Stomach (tissue), 8 donors: ENCODE measurements at regions not wholly inside any gene's neighbourhood (a gene's known extent, or its start where the extent isn't known, plus 50 kb on each side); places are given as distances from the start of the nearest gene placed in this dataset.
"Not testable (repeated sequence)": the region's sequence is repeated elsewhere in the genome, so short reads cannot be mapped to it uniquely, and the experiment has no call there.

ENCODE experiments used
- DNase-seq, 2 donors: peaks; one replicate each; pipeline versions ENCODE4 v3.0.0 to v3.0.0-alpha.2; 2013 to 2019
- H3K27ac ChIP-seq, 5 donors: fragments of 200-600 bp in 4 of 5; sonication (generic) in 4 of 5; one replicate each; pipeline ENCODE4 v1.5.1; 2013 to 2019; ENCODE audit warnings: mild to moderate bottlenecking in 1 of 5, moderate library complexity in 1 of 5
- H3K27me3 ChIP-seq, 3 donors: fragments of 200-600 bp; sonication (generic); one replicate each; pipeline ENCODE4 v1.5.1; 2017 to 2019; ENCODE audit warnings: mixed run types in 1 of 3
- H3K36me3 ChIP-seq, 4 donors: fragments of 200-600 bp; sonication (generic); 1 replicate in 3 of 4; 2 replicates in 1 of 4; pipeline ENCODE4 v1.5.1; 2016 to 2019
- H3K4me1 ChIP-seq, 4 donors: fragments of 200-600 bp; sonication (generic); one replicate each; pipeline ENCODE4 v1.5.1; 2016 to 2019
- H3K4me3 ChIP-seq, 4 donors: fragments of 200-600 bp; sonication (generic) in 3 of 4; one replicate each; pipeline ENCODE4 v1.5.1; 2016 to 2019; ENCODE audit warnings: mild to moderate bottlenecking in 1 of 4
- H3K9me3 ChIP-seq, 4 donors: fragments of 200-600 bp; sonication (generic); one replicate each; pipeline ENCODE4 v1.5.1; 2016 to 2019
- CTCF ChIP-seq, 7 experiments: fragments of 450-650 bp in 4 of 7; fragments of 200-600 bp in 3 of 7; sonication (generic) in 3 of 7; IDR thresholded peaks; one replicate each; pipeline ENCODE4 v1.5.1; 2016 to 2019; ENCODE audit warnings: antibody characterized with exemption in 7 of 7, control low read depth in 2 of 7, mild to moderate bottlenecking in 1 of 7
- EP300 ChIP-seq: sonication (generic); formaldehyde crosslinking; IDR thresholded peaks from one replicate; pipeline ENCODE4 v1.6.1; 2017; ENCODE audit warnings: antibody characterized with exemption
- POLR2A ChIP-seq, 4 donors: fragments of 450-650 bp; IDR thresholded peaks; one replicate each; pipeline ENCODE4 v1.6.1; 2016; ENCODE audit warnings: antibody characterized with exemption in 4 of 4, control low read depth in 2 of 4, mild to moderate bottlenecking in 1 of 4, moderate library complexity in 1 of 4
- POLR2AphosphoS5 ChIP-seq, 3 donors: sonication (generic); formaldehyde crosslinking; IDR thresholded peaks; one replicate each; pipeline ENCODE4 v1.6.1; 2016; ENCODE audit warnings: antibody characterized with exemption in 3 of 3
- WGBS, 5 donors: extraction: QIAGEN DNeasy Blood & Tissue Kit in 3 of 5; methylation state at CpG; one replicate each; pipeline versions ENCODE4 v1.1.5 to v1.1.7; 2013 to 2018; 5-methylcytosine and 5-hydroxymethylcytosine counted together
- intact Hi-C: fragments of 100-400 bp; cut with DNase I; formaldehyde crosslinking; loops from one replicate; pipeline ENCODE4 v1.15.1; 2023; ENCODE audit warnings: low total_unique reads
- donor health status: healthy with polysubstance abuse.
- donor health status: Bipolar disorder and iron deficiency.
- donor health status: healthy.

- Histone ChIP-seq H3K27me3 (no peaks in the 10 kb centered on the region), H3K4me1 (no peaks in the 10 kb centered on the region), H3K36me3 (no peaks in the 10 kb centered on the region), H3K4me3 (no peak overlapping the region), H3K9me3 (no peaks in the 10 kb centered on the region), H3K27ac (no peak overlapping the region)
- TF ChIP-seq POLR2AphosphoS5 (IDR thresholded peaks at IDR 0.05) (no peak), CTCF (IDR thresholded peaks at IDR 0.05) (no peak)
- intact Hi-C loops, result no loop called here
- WGBS, 5 donors, result 73 to 85% (median 74%) methylated on average over 2 of the region's 2 CpGs
- DNase-seq, result no peak
These were observed 160.5 kb downstream of the PTBP2 start for GRCh38 chr1:96882096-96882495.

- 76 to 82% (median 80%) methylated on average over 4 of the region's 4 CpGs for WGBS, 5 donors
- Histone ChIP-seq H3K4me3 (no peak overlapping the region), H3K27me3 (no peaks in the 10 kb centered on the region), H3K4me1 (no peaks in the 10 kb centered on the region), H3K36me3 (no peaks in the 10 kb centered on the region), H3K9me3 (peaks cover 0 to 5% (median 3%) of the 10 kb centered on the region in 4 donors), H3K27ac (no peak overlapping the region)
- intact Hi-C loops, result no loop called here
- DNase-seq, result no peak
- TF ChIP-seq EP300 (no peak), POLR2A (IDR thresholded peaks at IDR 0.05) (no peak), POLR2AphosphoS5 (IDR thresholded peaks at IDR 0.05) (no peak), CTCF (IDR thresholded peaks at IDR 0.05) (no peak)
These were observed 164.9 kb downstream of the PTBP2 start for GRCh38 chr1:96886474-96886873.

GRCh38 chr1:96887501-96887900, 165.9 kb downstream of the PTBP2 start:
- Histone ChIP-seq H3K4me1 (no peaks in the 10 kb centered on the region), H3K4me3 (no peak overlapping the region), H3K36me3 (no peaks in the 10 kb centered on the region), H3K9me3 (peaks cover 0 to 5% (median 3%) of the 10 kb centered on the region in 4 donors), H3K27me3 (no peaks in the 10 kb centered on the region), H3K27ac (no peak overlapping the region)
- TF ChIP-seq POLR2A (IDR thresholded peaks at IDR 0.05) (no peak), EP300 (no peak), POLR2AphosphoS5 (IDR thresholded peaks at IDR 0.05) (no peak), CTCF (IDR thresholded peaks at IDR 0.05) (no peak)
- intact Hi-C loops, result no loop called here
- no peak for DNase-seq
- 72 to 96% (median 83%) methylated on average over 1 of the region's 1 CpG for WGBS, 5 donors

- no peak for DNase-seq
- Histone ChIP-seq H3K9me3 (peaks cover 4 to 24% (median 11%) of the 10 kb centered on the region in 4 donors), H3K27ac (no peak overlapping the region), H3K4me3 (no peak overlapping the region), H3K36me3 (no peaks in the 10 kb centered on the region), H3K27me3 (no peaks in the 10 kb centered on the region), H3K4me1 (no peaks in the 10 kb centered on the region)
- intact Hi-C loops, result no loop called here
- TF ChIP-seq POLR2A (IDR thresholded peaks at IDR 0.05) (no peak), POLR2AphosphoS5 (IDR thresholded peaks at IDR 0.05) (no peak), EP300 (no peak)
- WGBS, 5 donors, result 85 to 91% (median 87%) methylated on average over 10 of the region's 10 CpGs
These were observed 180.3 kb downstream of the PTBP2 start for GRCh38 chr1:96901783-96902363.

- Histone ChIP-seq H3K4me1 (no peaks in the 10 kb centered on the region), H3K9me3 (peaks cover 0 to 6% (median 3%) of the 10 kb centered on the region in 4 donors), H3K27ac (no peak overlapping the region), H3K4me3 (no peak overlapping the region), H3K36me3 (no peaks in the 10 kb centered on the region), H3K27me3 (no peaks in the 10 kb centered on the region)
- intact Hi-C loops, result no loop called here
- TF ChIP-seq EP300, result no peak
- no peak for TF ChIP-seq CTCF (IDR thresholded peaks at IDR 0.05)
- no peak for TF ChIP-seq POLR2AphosphoS5 (IDR thresholded peaks at IDR 0.05)
- no peak for TF ChIP-seq POLR2A (IDR thresholded peaks at IDR 0.05)
- no peak for DNase-seq
- WGBS, 5 donors, result 85 to 93% (median 88%) methylated on average over 5 of the region's 5 CpGs
These were observed 190.7 kb downstream of the PTBP2 start for GRCh38 chr1:96912248-96912647.

- H3K4me3 ChIP-seq, H3K27me3 ChIP-seq, DNase-seq, H3K36me3 ChIP-seq, intact Hi-C loops, H3K27ac ChIP-seq, H3K9me3 ChIP-seq, H3K4me1 ChIP-seq: not testable (repeated sequence)
- WGBS, 5 donors, result 61 to 81% (median 64%) methylated on average over 3 of the region's 3 CpGs
These were observed 194.1 kb downstream of the PTBP2 start for GRCh38 chr1:96915701-96916100.
